NCI-H446 (cell line): ENCODE measurements at regions not wholly inside any gene's neighbourhood (a gene's known extent, or its start where the extent isn't known, plus 50 kb on each side); places are given as distances from the start of the nearest gene placed in this dataset.
"Not testable (repeated sequence)": the region's sequence is repeated elsewhere in the genome, so short reads cannot be mapped to it uniquely, and the experiment has no call there.

Experiments
- DNase-seq, 2 experiments: peaks; one replicate each; lab custom pipeline; 2025; lab: John Stamatoyannopoulos, UW

DNA sequence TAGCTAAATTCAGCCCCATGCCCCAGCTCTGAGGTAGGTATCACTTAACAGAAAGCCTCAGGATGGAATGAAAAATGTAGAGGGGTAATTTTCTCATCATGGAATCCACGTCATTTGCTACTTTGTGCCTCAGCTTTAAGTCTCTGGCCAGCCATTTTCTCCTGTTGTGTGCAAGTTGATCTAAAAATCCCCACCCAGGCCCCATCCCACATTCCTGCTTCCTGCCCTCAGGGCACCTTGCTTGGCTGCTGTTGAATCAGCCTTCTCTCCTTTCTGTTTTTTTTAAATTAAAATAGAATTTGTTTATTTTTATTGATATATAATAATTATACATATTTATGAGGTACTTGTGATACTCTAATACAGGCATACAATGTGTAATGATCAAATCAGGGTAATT lies 179.9 kb upstream of the TSHZ3 start:
- no peak for DNase-seq

DNA sequence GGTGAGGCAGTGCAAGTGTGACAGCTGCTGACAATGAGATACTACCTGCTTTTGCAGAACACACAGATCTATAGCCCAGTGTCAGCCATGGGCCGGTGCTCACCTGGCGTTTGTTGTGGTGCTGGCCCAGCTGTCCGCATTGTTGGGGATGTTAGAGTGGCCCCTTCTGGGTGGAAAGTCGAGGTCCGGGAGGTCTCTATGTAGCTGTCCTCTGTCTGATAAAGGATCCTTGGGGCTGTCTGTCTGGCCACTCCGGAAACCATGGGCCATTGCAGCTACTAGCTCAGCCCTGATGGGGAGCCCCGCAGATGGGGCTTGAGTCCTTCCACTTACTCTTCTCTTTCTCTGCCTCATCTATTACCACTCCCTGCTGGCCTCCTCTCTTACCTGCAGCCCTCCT lies 181.5 kb upstream of the TSHZ3 start:
- DNase-seq, result no peak

DNA sequence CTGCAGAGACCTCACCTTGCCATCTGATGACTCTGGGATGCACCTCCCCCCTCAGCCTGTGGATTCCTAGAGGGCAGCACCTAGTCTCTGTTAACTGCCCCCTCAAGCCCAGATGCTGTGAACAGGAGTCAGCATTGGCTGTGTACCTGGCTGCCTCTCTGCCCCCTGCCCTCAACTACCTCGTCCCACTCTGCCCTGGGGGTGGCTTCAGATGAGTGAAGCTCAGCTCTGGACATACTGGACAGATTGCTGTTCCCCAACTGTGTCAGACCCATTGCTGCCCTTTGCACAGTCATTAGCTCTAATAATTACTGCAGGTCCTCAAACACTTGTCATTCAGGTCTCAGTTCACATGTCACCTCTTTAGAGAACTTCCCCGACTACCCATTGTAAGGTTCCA lies 182.1 kb upstream of the TSHZ3 start:
- DNase-seq, result no peak

DNA sequence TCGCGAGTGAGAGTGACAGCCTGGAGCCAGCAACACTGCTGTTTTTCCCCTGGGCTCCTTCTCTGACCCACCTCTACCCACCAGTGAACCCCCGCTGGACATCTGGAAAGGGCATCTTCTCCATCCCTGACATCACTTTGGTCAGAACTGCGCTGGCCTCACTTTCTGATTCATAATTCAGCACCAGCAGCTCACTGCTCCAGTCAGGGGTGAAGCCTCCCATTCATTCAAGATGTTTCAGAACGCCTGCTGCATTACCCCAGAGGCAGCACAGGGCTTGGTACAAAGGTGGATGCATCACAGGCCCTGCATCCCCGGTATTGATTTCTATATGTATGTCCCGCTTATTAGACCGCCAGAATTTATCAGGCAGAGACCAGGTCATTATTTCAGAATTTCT lies 182.8 kb upstream of the TSHZ3 start:
- DNase-seq, result no peak

DNA sequence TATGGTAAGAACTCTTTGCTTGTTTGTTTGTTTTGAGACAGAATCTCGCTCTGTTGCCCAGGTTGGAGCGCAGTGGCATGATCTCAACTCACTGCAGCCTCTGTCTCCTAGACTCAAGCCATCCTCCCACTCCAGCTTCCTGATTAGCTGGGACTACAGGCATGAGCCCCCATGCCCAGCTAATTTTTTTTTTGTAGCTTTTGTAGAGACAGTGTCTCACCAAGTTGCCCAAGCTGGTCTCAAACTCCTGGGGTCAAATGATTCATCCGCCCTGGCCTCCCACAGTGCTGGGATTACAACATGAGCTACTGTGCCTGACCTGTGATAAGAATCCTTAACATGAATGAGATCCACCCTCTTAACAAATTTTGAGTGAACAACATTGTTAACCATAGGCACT lies 183.9 kb upstream of the TSHZ3 start:
- DNase-seq, result no peak

DNA sequence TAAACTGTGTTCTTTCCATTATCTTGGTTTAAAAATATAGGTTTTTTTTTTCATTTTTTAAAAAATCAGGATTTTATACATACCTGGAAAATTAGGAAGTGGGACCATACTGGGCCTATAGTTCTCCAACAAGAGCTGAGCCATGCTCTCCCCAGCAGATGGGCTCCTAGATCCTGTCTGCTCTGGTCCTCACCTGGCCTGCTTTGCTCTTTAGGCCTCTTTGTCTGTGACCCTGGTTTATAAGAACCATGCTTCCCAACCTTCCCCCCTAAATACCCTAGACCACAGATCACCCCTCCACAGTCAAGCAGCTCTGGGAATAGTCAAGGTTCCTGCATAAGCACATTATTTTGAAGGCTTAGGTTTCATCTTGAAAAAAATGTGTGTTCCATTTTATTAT lies 185.0 kb upstream of the TSHZ3 start:
- DNase-seq, result no peak

DNA sequence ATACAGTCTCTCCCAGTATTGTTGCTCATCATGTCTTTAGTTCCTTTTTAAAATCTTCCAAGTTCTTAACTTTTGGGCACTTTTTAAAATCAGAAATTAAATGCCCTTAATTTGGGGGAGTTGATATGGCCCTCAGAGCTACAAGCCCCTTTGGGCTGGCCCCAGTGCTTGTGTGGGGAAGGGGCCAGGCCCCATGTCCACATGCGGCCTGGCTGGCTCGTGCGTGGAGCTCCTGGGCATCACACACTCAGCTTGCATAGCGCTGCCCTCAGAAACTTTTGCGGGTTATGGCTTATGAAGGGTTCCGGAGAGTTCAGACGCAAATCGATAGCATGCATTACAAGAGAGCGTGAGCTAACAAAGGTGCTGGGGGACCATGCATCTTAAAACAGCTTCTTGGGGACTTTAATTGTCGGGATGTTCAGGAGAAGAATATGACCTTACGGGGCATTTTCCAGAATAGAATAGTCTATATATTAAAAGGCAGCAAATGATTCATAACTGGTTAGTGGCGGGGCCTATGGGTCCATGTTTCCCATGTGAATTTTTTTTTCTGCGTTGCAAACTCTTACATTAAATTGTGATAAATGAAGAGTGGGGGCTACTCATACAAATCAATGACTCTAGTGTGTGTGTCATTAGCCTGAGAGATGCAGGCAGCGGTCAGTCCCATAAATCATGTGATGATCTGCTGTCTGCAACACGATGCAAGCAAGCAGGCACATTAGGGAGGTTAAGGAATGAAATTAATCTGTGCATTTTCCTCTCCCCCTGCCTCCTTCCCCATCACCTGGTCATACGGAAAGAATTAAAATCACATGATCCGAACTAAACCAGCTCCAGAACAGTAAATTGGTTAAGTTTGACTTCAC lies 185.8 kb upstream of the TSHZ3 start:
- no peak for DNase-seq

DNA sequence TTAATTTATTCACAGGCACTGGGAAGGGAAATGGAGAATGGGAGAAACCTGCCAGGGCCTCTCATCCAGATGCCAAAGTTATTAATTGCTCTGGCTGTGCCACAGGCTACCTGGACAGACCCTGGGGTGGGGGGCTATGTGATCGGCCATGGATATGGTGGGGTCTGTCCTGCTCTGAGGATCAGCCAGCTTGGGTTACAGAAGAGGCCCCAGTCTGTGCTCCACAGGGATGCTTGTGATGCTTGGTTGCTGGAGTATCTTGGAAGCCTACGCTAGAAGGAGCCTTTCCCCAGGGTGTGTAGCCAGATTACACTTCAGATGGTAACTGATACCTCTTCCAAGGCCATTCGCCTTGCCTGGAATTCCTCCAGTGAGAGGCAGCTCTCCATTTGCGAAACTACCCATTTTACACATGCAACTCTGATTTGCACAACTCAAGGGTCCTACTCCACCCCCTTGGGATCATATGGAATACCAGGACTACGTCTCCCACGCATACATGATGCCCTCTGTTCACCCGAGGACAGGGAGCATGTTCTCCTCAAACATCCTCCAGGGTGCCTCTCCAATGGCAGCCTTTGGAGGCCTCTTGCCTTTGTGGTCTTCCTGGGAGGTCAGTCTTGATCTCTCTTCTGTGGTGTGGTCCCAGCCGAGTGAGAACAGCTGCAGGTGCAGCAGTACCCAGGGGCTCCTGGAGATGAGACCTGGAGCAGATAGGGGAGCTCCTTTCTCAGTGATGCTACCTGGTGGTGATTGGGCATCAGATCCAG lies 186.6 kb upstream of the TSHZ3 start:
- no peak for DNase-seq

DNA sequence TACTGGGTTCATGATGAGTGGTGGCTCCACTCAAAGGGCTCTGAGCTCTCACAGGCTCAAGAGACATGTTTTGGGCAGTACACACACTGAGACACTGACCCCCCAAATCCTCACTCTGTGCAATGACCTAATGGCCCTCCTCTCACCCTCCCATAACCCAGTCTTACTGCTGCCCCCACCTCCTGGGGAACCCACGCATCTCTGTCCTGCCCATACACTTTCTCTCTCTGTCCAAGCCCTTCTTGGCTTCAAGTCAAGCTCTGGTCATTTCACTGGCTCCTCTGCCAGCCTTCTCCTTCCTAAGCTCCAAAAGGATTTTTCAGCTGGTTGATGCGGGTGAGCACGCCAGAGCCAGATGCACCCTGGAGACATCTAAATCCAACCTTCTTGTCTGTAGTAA lies 187.9 kb upstream of the TSHZ3 start:
- no peak for DNase-seq

DNA sequence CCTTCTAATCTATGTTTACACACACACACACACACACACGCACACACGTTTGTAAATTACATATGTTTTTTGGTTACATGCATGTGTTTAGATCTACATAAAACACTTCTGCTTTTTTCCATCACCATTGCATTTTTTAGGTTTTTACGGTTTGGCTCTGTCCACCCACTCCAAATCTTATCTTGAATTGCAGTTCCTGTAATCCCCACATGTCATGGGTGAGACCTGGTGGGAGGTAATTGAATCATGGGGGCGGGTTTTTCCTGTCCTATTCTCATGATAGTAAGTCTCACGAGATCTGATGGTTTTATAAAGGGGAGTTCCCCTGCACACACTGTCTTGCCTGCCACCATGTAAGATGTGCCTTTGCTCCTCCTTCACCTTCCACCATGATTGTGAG lies 188.7 kb upstream of the TSHZ3 start:
- not testable (repeated sequence) for DNase-seq

DNA sequence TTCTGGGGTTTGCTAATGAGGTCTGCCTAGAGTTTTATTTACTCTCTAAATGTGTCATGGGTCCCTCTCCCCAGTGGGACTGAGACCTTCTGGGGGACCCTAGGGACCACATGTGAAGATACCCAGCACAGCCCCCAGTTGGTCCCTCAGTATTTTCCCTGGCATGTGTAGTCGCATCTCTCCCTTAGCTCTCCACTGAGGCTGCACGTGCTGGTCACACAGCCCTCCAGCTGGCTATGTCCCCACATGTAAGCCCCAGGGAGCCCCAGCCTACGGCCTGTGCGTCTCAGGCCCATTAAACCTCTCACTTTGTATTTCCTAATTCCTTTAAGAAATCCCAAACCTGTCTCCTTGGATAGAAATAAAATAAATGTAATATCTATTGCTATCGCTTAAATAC lies 189.6 kb upstream of the TSHZ3 start:
- no peak for DNase-seq

DNA sequence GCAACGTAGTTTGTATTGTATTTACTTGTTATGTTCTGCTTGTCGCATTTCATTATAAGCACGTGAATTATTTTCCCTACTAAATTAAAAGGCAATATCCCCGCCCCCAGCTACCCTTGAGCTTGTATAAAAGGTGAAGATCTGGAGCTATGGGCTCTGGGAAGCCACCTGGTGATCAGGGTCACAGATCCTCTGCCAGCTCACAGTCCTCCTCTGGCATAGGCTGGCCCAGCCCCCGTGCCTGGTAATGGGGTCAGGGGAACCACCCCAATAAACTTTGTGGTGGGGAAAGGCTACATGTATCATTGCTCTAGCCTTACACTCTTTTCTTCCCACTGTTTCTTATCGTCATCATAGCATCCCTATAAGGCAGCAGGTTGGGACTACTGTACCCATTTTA lies 190.2 kb upstream of the TSHZ3 start:
- no peak for DNase-seq

DNA sequence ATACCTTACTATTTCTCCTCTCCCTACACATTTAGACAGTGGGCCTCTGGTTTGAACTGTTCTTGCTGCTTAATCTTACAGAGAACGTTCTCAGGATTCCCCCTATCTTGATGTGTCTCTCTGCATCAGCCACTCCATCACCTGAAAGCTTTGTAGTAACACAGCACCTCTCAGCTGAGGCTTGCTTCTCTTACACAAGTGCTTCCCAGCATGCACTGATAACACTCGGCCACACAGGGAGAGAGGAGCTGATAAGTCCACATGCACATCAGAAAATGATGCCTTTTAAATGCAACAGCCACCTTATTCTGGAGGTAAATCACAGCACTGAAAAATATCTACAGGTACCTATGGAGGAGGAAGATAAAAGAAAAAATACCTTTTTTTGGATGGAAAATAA lies 192.2 kb upstream of the TSHZ3 start:
- no peak for DNase-seq

DNA sequence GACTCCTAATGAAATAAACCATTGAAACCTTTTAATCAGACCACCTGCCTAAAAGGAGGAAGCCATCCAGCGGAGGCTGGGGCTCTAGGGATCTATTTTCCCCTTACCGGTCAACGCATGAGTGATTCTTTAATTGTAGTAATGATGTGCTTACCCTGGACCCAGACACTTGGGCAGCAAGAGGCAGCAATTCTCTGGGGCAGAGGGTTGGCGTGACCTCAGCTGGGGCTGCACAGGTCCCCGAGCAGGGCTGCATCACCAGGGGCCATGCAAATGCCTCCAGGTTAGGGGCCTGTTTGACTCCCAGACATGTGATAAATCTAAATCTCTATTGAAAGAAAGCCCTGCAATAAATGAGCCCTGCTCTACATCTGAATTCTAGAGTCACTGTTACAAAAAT lies 194.2 kb upstream of the TSHZ3 start:
- no peak for DNase-seq

DNA sequence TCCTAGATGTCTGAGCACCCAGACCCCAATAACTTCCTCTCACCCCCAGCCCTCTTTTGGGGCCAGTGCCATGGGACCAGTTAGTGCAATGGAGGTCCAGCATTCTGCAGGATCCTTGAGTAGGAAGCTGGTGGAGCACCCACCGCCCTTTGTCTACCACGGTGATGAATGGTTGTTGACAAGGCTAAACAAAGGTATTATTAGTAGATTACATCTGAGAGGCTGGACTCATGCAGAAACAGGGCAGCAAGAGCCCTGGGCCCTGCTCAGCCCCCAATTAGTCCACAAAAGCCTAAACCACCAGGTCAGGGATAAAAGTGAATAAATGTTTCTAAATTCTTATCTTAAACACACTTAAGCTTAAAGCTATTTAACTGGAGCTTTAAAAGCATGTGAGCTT lies 196.5 kb upstream of the TSHZ3 start:
- DNase-seq, result no peak

DNA sequence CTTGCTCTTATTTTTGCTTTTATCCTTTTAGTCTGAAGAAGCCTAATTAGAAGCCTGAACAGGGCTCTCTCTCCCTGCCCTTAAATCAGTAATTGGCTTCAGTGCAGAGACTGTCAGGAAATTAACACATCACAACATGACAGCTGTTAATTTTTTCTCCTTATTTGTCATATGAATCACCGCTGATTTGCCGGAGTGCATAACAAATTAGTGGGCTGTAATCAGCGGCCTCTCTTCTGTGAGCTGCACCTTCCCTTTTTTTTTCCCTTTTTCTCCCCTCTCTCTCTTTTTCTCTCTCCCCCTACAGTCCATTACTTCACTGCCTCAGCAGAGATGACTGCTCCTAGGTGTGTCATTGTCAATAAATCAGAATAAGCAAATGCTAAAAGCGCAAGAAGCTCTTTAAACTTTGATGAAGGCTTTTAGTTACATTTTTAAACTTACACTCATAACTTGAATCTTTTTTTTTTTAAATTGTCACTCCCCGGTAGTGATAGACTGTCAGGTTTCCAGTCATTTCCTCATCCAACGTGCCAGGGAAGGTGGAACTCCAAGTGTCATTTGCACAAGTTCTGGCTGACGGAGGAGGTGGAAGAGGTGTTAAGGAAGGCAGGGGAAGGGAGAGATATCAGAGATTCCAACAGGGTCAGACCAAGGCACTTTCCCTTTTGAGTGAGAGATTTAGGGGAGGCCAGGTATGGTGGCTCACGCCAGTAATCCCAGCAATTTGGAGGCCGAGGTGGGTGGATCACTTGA lies 197.1 kb upstream of the TSHZ3 start:
- no peak for DNase-seq

DNA sequence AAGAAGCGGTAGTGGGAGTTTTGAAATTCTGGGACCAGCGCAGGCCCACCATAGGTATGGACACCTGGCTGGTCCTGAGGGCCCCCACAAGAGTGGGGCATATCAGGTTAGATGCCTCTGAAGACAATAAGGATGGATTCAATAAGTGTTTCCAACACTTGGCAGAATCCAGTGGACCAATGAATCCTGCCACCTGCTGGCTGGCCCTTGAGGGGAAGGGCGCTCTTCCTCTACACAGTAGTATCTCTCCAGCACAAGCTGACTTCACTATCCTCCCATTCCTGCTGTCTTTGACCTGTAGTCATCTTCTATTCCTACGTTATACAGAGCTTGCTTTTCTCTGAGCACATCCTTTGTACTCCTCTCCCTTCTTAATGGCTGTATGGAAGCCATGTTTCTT lies 199.7 kb upstream of the TSHZ3 start:
- peak in 1 of 2 experiments; percentile 4 for DNase-seq

DNA sequence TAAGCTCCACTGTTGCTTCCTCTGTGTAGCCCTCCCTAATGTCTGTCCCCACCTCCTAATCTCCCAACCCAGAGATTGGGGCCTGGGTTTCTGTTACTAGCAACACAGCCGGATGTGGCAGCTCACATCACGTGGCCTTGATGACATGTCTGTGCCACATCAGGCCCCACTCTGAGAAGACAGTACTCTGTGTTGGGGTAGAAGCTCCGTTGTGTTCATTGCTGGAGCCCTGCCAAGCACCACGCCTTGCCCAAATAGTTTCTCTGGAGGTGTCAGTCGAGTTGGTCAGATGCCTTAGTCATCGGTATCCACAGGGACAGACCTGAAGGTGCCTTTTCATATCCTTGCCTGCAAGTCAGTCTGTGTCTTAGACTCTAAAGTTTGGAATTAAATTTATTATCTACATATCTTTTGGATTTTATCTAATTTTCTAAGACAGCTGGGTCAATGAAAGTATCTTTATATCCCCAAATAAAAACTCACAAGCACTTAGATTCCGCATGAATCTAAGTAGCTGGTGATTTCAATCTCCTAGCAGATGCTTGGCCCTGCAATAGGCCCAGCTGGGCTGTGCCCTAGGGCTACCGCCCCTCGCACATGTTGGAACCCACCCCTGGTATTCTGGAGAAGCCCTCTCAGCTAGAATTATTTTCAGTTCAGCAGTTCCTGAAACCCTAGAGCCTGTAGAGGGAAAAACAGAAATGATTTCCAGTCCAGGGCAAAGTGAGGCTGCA lies 204.0 kb upstream of the TSHZ3 start:
- no peak for DNase-seq

DNA sequence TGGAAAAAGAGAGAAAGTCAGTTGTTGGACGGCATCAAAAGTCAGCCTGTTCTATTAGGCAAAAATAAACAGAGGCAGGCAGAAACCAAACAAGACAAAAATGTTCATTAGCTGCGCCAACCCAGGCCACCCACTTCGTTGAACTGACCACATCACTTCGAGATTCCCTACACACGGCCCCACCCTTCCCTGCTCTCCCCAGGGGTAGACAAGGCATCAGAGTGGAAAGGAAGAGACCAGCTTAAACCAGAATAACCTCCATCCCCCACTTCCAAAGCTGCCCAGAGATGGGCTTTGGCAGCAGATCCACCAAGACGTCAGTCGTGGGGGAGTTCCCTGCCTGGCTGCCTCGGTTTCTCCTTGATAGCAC lies 204.6 kb upstream of the TSHZ3 start:
- no peak for DNase-seq

DNA sequence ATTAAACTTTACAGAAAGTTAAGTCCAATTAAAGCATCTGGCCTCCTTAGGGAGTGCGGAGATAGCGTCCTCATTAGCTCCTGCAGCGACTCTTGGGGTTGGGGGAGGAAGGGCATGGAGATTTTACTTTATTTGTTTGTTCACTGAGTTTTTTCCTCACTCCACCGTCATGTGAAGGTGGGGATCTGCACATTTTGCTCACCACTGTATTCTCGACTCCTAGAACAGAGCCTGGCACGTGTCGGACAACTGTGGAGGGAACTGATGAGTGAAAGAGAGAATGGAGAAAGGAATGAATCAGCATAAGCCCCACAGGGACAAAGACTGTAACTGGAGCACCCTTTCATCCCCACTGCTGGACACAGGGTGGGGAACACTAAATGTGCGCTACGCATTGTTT lies 205.1 kb upstream of the TSHZ3 start:
- no peak for DNase-seq

DNA sequence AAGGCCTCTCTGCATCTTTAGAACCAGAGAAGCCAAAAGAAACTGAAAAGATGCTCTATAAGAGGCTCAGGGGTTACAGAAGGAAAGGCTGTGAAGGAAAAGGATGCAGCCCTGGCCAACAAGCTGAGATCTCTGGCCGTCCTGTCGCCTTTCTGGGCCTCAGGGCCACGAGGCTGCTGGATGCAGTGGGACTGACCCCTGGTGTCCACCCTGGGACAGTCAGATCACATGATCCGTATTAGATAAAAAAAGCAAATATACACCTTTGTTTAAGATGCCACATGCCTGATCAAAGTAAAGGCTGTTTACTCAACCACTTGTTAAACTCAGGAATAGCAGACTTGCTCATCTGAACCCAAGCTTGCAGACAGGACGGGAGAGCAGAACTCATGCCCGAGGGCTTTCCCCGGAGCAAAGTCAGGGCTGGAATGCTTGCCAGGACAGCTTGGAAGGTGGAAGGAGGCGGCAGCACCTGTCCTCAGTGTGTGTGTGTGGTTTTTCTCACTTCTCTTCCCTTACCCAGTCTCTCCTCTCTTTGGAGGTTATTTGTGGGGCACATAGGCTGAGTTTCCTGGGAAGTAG lies 206.5 kb upstream of the TSHZ3 start:
- DNase-seq, result no peak

DNA sequence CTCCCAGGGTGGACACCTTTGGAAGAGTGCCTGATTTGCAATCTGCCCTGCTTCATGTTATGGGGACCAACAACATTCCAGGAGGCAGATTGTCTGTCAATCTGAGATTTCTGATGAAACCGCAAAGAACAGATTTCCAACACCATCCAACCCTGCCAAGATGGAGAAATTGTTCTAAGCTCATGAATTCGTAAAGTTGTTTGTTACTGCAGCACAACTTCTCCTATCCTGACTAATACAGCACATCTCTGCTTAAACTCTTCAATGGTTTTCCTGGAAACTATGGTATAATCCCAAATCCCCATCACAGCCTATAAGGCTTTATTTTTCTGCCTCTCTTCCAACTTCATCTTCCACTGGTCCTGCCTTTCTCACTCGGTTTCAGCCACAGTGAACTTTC lies 210.3 kb upstream of the TSHZ3 start:
- DNase-seq, result no peak
